WTC11 (cell line): ENCODE measurements at regions not wholly inside any gene's neighbourhood (a gene's known extent, or its start where the extent isn't known, plus 50 kb on each side); places are given as distances from the start of the nearest gene placed in this dataset.
"Not testable (repeated sequence)": the region's sequence is repeated elsewhere in the genome, so short reads cannot be mapped to it uniquely, and the experiment has no call there.

Experiments
- CTCF ChIP-seq: fragments of 200-600 bp; IDR thresholded peaks from 2 replicates; pipeline ENCODE4 v1.8.0; 2022; ENCODE audit warnings: antibody characterized with exemption
- FOXK1 ChIP-seq: sonication (generic); formaldehyde crosslinking; IDR thresholded peaks from 2 replicates; pipeline ENCODE4 v1.8.0; 2022; ENCODE audit warnings: mild to moderate bottlenecking, moderate library complexity, missing genetic modification reagents
- NFATC4 ChIP-seq: fragments of 250-450 bp; sonication (Bioruptor Pico); IDR thresholded peaks from 2 replicates; pipeline ENCODE4 v1.9.0; 2021; ENCODE audit warnings: mild to moderate bottlenecking
- PREB ChIP-seq: sonication (generic); formaldehyde crosslinking; IDR thresholded peaks from 2 replicates; pipeline ENCODE4 v1.8.1; 2022; ENCODE audit warnings: mild to moderate bottlenecking, missing genetic modification reagents, moderate library complexity, borderline replicate concordance
- RELA ChIP-seq: sonication (generic); formaldehyde crosslinking; IDR thresholded peaks from 2 replicates; pipeline ENCODE4 v1.8.1; 2022; ENCODE audit warnings: missing genetic modification reagents, mild to moderate bottlenecking, borderline replicate concordance
- SP1 ChIP-seq: sonication (generic); formaldehyde crosslinking; conservative IDR thresholded peaks from 2 replicates; pipeline ENCODE4 v1.8.1; 2022; ENCODE audit warnings: missing genetic modification reagents
- TCF7 ChIP-seq: sonication (generic); formaldehyde crosslinking; IDR thresholded peaks from 2 replicates; pipeline ENCODE4 v1.8.0; 2022; ENCODE audit warnings: mild to moderate bottlenecking, low read depth, missing genetic modification reagents, moderate library complexity
- ZNF416 ChIP-seq: fragments of 250-450 bp; sonication (Bioruptor Pico); IDR thresholded peaks from 2 replicates; pipeline ENCODE4 v1.9.0; 2021; ENCODE audit warnings: mild to moderate bottlenecking, inconsistent platforms
- ZNF512 ChIP-seq: sonication (generic); formaldehyde crosslinking; IDR thresholded peaks from 2 replicates; pipeline ENCODE4 v1.8.1; 2022; ENCODE audit warnings: missing genetic modification reagents, borderline replicate concordance
- TF ChIP-seq, protein P1 (sequence below): sonication (generic); formaldehyde crosslinking; IDR thresholded peaks from 2 replicates; pipeline ENCODE4 v1.8.1; 2022; ENCODE audit warnings: low read depth, missing genetic modification reagents, borderline replicate concordance

- TF ChIP-seq FOXK1; CTCF; TCF7 (CRISPR knock-in tag); ZNF416 (CRISPR knock-in tag); ZNF512; SP1 (CRISPR knock-in tag); RELA; NFATC4; PREB: not testable (repeated sequence)
- TF ChIP-seq, protein P1, sequence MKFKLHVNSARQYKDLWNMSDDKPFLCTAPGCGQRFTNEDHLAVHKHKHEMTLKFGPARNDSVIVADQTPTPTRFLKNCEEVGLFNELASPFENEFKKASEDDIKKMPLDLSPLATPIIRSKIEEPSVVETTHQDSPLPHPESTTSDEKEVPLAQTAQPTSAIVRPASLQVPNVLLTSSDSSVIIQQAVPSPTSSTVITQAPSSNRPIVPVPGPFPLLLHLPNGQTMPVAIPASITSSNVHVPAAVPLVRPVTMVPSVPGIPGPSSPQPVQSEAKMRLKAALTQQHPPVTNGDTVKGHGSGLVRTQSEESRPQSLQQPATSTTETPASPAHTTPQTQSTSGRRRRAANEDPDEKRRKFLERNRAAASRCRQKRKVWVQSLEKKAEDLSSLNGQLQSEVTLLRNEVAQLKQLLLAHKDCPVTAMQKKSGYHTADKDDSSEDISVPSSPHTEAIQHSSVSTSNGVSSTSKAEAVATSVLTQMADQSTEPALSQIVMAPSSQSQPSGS: not testable (repeated sequence)
Observed at GRCh38 chr21:9903579-9903978, 617.8 kb upstream of the TPTE start.
